GM10248 (cell line): ENCODE measurements at regions not wholly inside any gene's neighbourhood (a gene's known extent, or its start where the extent isn't known, plus 50 kb on each side); places are given as distances from the start of the nearest gene placed in this dataset.

Source experiments
- CTCF ChIA-PET: fragments of 300-600 bp; sonication (Branson Sonifier 250); formaldehyde crosslinking; extraction: SDS; loops from one replicate; lab custom pipeline; 2021; ENCODE audit warnings: antibody characterized with exemption; lab: Yijun Ruan, JAX
- POLR2A ChIA-PET: fragments of 350-650 bp; sonication (Branson Sonifier 250); formaldehyde crosslinking; extraction: SDS; loops from one replicate; lab custom pipeline; 2020; ENCODE audit warnings: antibody characterized with exemption; lab: Yijun Ruan, JAX
- DNase-seq: peaks from one replicate; pipeline ENCODE4 v3.0.0; 2012; ENCODE audit errors: extremely low spot score
- TF ChIP-seq, protein P1 (sequence below): IDR thresholded peaks from 2 replicates; pipeline ENCODE4 v1.5.1; 2012; ENCODE audit warnings: mild to moderate bottlenecking, low read depth; ENCODE audit errors: extremely low read depth, missing control alignments, control extremely low read depth

DNA sequence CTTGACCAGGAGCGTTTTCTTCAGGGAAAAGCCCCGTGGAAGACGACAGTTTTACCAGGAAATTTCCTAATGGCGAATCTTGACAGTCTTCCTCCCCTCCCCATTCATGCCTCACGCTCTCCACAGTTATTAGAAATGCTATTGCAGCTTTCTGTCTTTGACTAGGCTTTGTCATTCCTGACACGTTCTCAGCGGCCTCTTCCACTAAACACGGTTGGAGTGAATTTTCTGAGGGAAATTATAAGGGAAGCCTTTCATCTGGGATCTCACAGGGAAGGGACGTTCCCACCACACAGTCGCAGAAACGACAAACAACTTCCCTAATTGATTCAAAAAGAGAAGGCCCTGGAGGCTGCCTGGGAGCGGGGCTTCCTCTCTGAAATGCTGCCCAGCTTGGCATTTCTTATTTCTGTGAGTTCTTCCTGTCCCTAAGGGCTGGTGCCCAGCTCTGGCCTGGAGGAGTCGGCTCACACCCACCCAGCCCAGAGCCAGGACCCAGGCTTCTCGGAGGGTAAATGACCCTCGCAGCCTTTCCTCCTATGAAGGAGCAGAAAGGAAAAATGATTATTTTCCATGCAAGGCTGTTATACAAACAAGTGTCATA is 57.1 kb upstream of the PPP1R26 start:
- TF ChIP-seq, protein P1, sequence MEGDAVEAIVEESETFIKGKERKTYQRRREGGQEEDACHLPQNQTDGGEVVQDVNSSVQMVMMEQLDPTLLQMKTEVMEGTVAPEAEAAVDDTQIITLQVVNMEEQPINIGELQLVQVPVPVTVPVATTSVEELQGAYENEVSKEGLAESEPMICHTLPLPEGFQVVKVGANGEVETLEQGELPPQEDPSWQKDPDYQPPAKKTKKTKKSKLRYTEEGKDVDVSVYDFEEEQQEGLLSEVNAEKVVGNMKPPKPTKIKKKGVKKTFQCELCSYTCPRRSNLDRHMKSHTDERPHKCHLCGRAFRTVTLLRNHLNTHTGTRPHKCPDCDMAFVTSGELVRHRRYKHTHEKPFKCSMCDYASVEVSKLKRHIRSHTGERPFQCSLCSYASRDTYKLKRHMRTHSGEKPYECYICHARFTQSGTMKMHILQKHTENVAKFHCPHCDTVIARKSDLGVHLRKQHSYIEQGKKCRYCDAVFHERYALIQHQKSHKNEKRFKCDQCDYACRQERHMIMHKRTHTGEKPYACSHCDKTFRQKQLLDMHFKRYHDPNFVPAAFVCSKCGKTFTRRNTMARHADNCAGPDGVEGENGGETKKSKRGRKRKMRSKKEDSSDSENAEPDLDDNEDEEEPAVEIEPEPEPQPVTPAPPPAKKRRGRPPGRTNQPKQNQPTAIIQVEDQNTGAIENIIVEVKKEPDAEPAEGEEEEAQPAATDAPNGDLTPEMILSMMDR = no peak
- no peak for DNase-seq
- ChIA-PET CTCF (no interaction called here), POLR2A (no interaction called here)

- DNase-seq = no peak
- TF ChIP-seq, protein P1 = no peak
- ChIA-PET CTCF (interaction anchor here (1.6 kb wide), 1 partner anchor 11 kb away, joined by 8 read pairs; no protein-coding TSS in a partner anchor), POLR2A (no interaction called here)
Observed at GRCh38 chr9:135423725-135424124, 55.9 kb upstream of the PPP1R26 start.
